GM10266 (cell line): ENCODE measurements at regions not wholly inside any gene's neighbourhood (a gene's known extent, or its start where the extent isn't known, plus 50 kb on each side); places are given as distances from the start of the nearest gene placed in this dataset.

Source experiments
- DNase-seq: peaks from one replicate; pipeline ENCODE4 v3.0.0; 2012; ENCODE audit errors: extremely low spot score
- TF ChIP-seq, protein P1 (sequence below): IDR thresholded peaks from 2 replicates; pipeline ENCODE4 v1.5.1; 2012; ENCODE audit warnings: mild to moderate bottlenecking, low read depth; ENCODE audit not compliant: control insufficient read depth, insufficient read depth; ENCODE audit errors: missing control alignments

DNA sequence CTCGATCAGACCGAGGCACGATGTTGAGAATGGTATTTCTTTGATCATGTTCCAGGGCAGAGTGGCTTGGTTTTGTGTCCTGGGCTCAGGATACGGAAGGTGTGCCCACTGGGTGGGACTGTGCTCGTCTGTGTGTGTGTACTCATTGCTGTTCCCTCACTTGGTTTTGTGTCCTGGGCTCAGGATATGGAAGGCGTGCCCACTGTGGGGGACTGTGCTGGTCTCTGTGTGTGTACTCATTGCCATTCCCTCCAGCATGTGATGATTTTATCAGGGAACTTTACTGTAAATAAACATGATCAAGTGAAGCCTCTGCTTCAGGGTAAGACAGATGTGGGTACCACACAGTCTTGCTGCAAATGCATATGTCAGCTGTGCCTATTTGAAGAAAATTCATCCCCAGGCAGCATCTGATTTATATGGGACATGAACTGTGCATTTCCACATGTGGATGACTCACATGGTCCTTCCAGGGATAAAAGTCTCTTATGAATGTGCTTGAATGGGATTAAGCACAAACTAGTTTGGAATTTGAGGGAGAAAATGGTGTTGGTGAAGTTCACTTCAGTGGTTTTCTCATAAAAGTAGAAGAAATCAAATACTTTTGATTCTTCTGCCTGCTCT is 274.3 kb downstream of the QKI start:
- TF ChIP-seq, protein P1, sequence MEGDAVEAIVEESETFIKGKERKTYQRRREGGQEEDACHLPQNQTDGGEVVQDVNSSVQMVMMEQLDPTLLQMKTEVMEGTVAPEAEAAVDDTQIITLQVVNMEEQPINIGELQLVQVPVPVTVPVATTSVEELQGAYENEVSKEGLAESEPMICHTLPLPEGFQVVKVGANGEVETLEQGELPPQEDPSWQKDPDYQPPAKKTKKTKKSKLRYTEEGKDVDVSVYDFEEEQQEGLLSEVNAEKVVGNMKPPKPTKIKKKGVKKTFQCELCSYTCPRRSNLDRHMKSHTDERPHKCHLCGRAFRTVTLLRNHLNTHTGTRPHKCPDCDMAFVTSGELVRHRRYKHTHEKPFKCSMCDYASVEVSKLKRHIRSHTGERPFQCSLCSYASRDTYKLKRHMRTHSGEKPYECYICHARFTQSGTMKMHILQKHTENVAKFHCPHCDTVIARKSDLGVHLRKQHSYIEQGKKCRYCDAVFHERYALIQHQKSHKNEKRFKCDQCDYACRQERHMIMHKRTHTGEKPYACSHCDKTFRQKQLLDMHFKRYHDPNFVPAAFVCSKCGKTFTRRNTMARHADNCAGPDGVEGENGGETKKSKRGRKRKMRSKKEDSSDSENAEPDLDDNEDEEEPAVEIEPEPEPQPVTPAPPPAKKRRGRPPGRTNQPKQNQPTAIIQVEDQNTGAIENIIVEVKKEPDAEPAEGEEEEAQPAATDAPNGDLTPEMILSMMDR, result no peak
- DNase-seq, result no peak

DNA sequence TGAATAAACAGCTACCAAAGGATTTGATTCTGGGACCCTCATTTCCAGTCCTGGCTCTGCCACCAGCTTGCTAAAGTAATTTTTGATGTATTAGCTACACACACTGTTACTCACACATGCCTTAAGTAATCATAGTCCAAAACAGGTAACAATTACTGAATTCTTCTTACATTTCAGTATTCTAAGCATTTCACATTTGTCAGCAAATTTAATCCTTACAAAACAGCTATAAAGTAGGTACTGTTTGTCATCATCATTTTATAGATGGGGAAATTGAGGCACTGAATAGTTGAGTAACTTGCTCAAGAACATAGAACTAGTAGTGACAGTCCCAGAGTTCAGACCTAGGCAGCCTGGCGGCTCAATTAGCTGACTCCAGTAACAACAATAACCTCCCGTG is 272.6 kb downstream of the QKI start:
- TF ChIP-seq, protein P1, result no peak
- DNase-seq, result no peak

DNA sequence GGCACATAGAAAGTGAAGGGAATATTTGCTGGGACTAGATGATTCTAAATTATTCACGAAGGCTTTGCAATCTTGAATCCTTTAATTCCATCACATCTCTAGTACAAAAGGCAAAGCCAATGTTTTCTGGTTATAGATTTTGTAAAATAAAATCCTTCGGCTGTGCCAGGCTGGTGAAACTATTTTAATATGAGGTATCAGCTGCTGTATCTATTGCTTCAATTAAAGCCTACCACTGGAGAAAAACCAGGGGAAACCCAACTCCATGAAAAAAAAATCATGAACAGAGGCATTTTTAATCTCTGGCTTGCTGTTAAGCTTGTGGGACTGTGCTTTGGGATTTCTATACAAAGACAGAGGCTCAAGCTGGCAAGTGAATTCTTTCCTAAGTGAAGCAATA is 271.8 kb downstream of the QKI start:
- TF ChIP-seq, protein P1, result no peak
- DNase-seq, result no peak

DNA sequence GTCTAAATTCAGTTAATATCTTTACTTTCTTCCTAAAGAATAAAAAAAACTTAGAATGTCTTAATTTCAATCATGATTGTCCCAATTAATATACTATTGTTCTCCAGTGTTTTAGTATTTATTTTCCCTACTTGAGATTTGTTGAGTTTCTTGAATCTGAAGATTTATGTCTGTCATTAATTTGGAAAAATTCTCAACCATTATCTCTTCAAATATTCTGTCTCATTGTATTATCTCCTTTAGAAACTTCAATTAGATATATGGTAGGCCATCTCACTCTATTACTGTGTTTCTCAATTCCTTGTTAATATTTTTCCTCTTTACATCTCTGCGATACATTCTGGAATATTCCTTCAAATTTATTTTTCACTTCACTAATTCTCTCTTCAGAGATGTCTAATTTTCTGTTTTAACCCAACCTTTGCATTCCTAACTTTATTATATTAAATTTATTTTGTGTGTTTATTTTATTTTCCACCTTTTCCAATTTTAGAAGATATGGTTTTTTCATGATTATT is 268.6 kb downstream of the QKI start:
- no peak for DNase-seq
- TF ChIP-seq, protein P1, result no peak

DNA sequence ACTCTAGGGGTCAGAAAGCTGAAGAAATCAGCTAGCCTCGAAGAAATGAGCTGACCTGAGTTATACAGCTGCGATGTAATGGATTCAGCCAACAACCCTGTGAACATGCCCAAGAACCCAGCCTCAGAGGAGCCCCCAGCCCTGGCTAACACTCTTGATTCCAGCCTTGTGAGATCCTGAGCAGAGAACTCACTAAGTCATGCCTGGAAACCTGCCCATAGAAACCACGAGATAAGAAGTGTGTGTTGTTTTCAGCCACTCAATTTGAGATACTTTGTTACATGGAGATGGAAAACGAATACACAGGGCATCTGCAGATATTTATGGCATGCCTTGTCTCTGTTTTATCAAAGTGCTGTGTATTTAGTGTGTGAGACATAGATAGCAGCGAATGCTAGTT is 265.2 kb downstream of the QKI start:
- no peak for DNase-seq
- TF ChIP-seq, protein P1, result no peak

DNA sequence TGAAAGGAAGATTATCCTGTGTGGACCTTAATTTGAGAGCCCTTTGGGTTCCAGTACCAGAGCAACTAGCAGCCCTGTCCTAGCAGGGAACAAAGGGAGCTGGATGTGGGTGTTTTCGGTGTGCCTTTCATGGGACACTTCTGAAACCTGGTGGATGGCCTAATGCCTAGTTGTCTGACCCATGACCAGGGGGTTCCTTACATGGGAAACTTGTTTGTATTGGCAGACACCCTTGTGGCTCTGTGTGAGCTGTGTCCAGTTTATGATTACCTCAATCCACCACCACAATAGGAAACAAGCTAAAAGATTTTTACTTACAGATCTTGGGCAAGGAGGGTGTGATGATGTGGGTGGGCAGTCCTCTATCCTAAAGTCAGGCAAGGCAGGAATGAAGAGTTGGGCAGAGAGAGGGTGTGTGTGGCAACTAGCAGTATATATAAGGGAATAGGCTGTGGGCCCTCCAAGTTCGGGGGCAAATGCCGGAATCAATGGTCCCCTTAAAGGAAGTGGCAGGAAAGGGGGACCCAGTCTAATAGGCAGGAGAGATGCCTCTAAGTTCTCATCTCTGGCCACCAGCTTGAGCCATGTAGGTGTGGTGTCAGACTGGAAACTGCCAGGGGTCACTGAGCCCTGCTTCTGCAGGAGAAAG is 264.6 kb downstream of the QKI start:
- no peak for DNase-seq
- TF ChIP-seq, protein P1, result no peak

DNA sequence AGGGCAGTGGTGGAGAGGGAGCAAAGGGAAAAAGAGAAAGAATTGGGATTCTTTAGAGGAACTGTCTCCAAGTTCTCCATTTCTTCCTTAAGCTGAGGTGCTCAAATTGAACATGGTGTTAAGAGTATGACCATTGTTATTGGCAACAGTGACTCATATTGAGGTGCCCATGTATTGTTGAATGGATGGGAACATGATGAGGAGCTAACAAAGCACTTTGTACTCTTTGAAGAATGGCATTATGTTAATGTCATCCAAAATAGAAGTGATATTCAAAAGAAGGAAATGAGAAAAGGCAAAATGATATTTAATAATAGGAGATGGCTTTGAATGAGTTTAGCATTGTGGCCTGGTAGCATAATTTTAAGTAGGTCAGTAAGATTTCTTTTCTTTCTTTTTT is 261.1 kb downstream of the QKI start:
- TF ChIP-seq, protein P1, result no peak
- no peak for DNase-seq
